ENCODE measurements at regions not wholly inside any gene's neighbourhood (a gene's known extent, or its start where the extent isn't known, plus 50 kb on each side); places are given as distances from the start of the nearest gene placed in this dataset.
"Not testable (repeated sequence)": the region's sequence is repeated elsewhere in the genome, so short reads cannot be mapped to it uniquely, and the experiment has no call there.

GRCh38 chr1:146401281-146401825 lies 172.5 kb upstream of the NOTCH2NLA start:
- DNase-seq: peak; percentile 49

GRCh38 chr1:146400173-146401121 lies 171.6 kb upstream of the NOTCH2NLA start:
- not testable (repeated sequence) for H3K4me3 ChIP-seq (ENCODE audit: low read depth, low read length); H3K27me3 ChIP-seq (ENCODE audit: insufficient read depth, low read depth, severe bottlenecking); H3K9me3 ChIP-seq (ENCODE audit: severe bottlenecking); DNase-seq; H3K36me3 ChIP-seq; H3K27ac ChIP-seq

More at GRCh38 chr1:146401281-146401825, 172.5 kb upstream of the NOTCH2NLA start:
- H3K4me3 ChIP-seq (ENCODE audit: low read depth, low read length); H3K27me3 ChIP-seq (ENCODE audit: insufficient read depth, low read depth, severe bottlenecking); H3K36me3 ChIP-seq; H3K9me3 ChIP-seq (ENCODE audit: severe bottlenecking); H3K27ac ChIP-seq: not testable (repeated sequence)
- peak; percentile 62 for TF ChIP-seq CTCF (IDR thresholded peaks at IDR 0.05; ENCODE audit: low read depth, low read length)

GRCh38 chr1:146399225-146399624 lies 170.4 kb upstream of the NOTCH2NLA start:
- not testable (repeated sequence) for DNase-seq

GRCh38 chr1:146396801-146397200 lies 168.0 kb upstream of the NOTCH2NLA start:
- H3K27me3 ChIP-seq (ENCODE audit: insufficient read depth, low read depth, severe bottlenecking); H3K9me3 ChIP-seq (ENCODE audit: severe bottlenecking); H3K4me3 ChIP-seq (ENCODE audit: low read depth, low read length); DNase-seq; H3K36me3 ChIP-seq; H3K27ac ChIP-seq: not testable (repeated sequence)

More at GRCh38 chr1:146399225-146399624, 170.4 kb upstream of the NOTCH2NLA start:
- H3K4me3 ChIP-seq (ENCODE audit: low read depth, low read length); H3K36me3 ChIP-seq; H3K27me3 ChIP-seq (ENCODE audit: insufficient read depth, low read depth, severe bottlenecking); H3K27ac ChIP-seq; H3K9me3 ChIP-seq (ENCODE audit: severe bottlenecking): not testable (repeated sequence)

- H3K4me3 ChIP-seq (ENCODE audit: low read depth, low read length); H3K27me3 ChIP-seq (ENCODE audit: insufficient read depth, low read depth, severe bottlenecking); H3K36me3 ChIP-seq; H3K27ac ChIP-seq; H3K9me3 ChIP-seq (ENCODE audit: severe bottlenecking); DNase-seq: not testable (repeated sequence)
These were observed 167.4 kb upstream of the NOTCH2NLA start for GRCh38 chr1:146396242-146396641.

GRCh38 chr1:146393796-146394195 lies 165.0 kb upstream of the NOTCH2NLA start:
- not testable (repeated sequence) for DNase-seq; H3K4me3 ChIP-seq (ENCODE audit: low read depth, low read length); H3K9me3 ChIP-seq (ENCODE audit: severe bottlenecking); H3K27me3 ChIP-seq (ENCODE audit: insufficient read depth, low read depth, severe bottlenecking); H3K36me3 ChIP-seq; H3K27ac ChIP-seq

GRCh38 chr1:146393154-146393553 lies 164.3 kb upstream of the NOTCH2NLA start:
- not testable (repeated sequence) for H3K9me3 ChIP-seq (ENCODE audit: severe bottlenecking); DNase-seq; H3K27me3 ChIP-seq (ENCODE audit: insufficient read depth, low read depth, severe bottlenecking); H3K36me3 ChIP-seq; H3K4me3 ChIP-seq (ENCODE audit: low read depth, low read length); H3K27ac ChIP-seq

- not testable (repeated sequence) for H3K27me3 ChIP-seq (ENCODE audit: insufficient read depth, low read depth, severe bottlenecking); H3K27ac ChIP-seq; H3K9me3 ChIP-seq (ENCODE audit: severe bottlenecking); H3K36me3 ChIP-seq; DNase-seq; H3K4me3 ChIP-seq (ENCODE audit: low read depth, low read length)
These were observed 160.4 kb upstream of the NOTCH2NLA start for GRCh38 chr1:146389178-146389577.

- Histone ChIP-seq H3K4me3 (ENCODE audit: low read depth, low read length) (peak overlapping the region; percentile 37; the same call in 1 of the 2 replicates), H3K27ac (peak overlapping the region; percentile 58)
- not testable (repeated sequence) for H3K27me3 ChIP-seq (ENCODE audit: insufficient read depth, low read depth, severe bottlenecking); H3K9me3 ChIP-seq (ENCODE audit: severe bottlenecking); H3K36me3 ChIP-seq
- peak; percentile 62 for DNase-seq
These were observed 159.1 kb upstream of the NOTCH2NLA start for GRCh38 chr1:146387750-146388469.

- H3K36me3 ChIP-seq; H3K9me3 ChIP-seq (ENCODE audit: severe bottlenecking); H3K27me3 ChIP-seq (ENCODE audit: insufficient read depth, low read depth, severe bottlenecking): not testable (repeated sequence)
- Histone ChIP-seq H3K27ac (peak overlapping the region; percentile 100), H3K4me3 (ENCODE audit: low read depth, low read length) (peak overlapping the region; percentile 57)
- DNase-seq: peak; percentile 98
These were observed 158.3 kb upstream of the NOTCH2NLA start for GRCh38 chr1:146386851-146387749.

GRCh38 chr1:146381196-146381595 lies 152.4 kb upstream of the NOTCH2NLA start:
- H3K36me3 ChIP-seq; H3K9me3 ChIP-seq (ENCODE audit: severe bottlenecking); DNase-seq; H3K4me3 ChIP-seq (ENCODE audit: low read depth, low read length); H3K27me3 ChIP-seq (ENCODE audit: insufficient read depth, low read depth, severe bottlenecking): not testable (repeated sequence)
- H3K27ac ChIP-seq: peak overlapping the region; percentile 63

- Histone ChIP-seq H3K27ac (peak overlapping the region; percentile 85), H3K4me3 (ENCODE audit: low read depth, low read length) (peak overlapping the region; percentile 61)
- H3K9me3 ChIP-seq (ENCODE audit: severe bottlenecking); H3K36me3 ChIP-seq; H3K27me3 ChIP-seq (ENCODE audit: insufficient read depth, low read depth, severe bottlenecking): not testable (repeated sequence)
- peak; percentile 99 for DNase-seq
These were observed 148.1 kb upstream of the NOTCH2NLA start for GRCh38 chr1:146376708-146377496.
